GM12874 (cell line): ENCODE measurements at regions not wholly inside any gene's neighbourhood (a gene's known extent, or its start where the extent isn't known, plus 50 kb on each side); places are given as distances from the start of the nearest gene placed in this dataset.

ENCODE experiments used
- TF ChIP-seq, protein P1 (sequence below): IDR thresholded peaks from 2 replicates; pipeline ENCODE4 v1.5.1; 2011; ENCODE audit warnings: low read depth, mild to moderate bottlenecking, control low read depth, low read length, moderate library complexity; ENCODE audit not compliant: insufficient read depth

DNA sequence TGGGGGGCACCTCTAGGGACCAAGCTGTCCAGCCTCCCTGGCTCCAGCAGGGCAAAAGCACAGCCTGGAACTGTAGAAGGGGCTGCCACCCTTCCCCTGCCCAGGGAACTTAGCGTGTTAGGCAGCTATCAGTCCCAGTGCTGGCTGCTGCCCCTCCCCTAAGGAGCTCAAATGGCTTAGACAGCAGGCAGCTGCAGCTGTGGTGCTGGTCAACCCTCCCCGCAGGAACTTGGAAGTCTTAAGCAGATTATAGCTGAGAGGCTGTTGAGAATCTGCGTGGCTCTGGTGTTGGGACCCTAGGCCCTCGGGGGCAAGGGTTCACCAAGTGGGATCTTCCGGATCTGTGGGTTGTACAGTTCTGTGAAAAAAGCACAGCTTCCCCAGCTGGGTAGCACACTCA is 536.5 kb upstream of the CDH10 start:
- TF ChIP-seq, protein P1, sequence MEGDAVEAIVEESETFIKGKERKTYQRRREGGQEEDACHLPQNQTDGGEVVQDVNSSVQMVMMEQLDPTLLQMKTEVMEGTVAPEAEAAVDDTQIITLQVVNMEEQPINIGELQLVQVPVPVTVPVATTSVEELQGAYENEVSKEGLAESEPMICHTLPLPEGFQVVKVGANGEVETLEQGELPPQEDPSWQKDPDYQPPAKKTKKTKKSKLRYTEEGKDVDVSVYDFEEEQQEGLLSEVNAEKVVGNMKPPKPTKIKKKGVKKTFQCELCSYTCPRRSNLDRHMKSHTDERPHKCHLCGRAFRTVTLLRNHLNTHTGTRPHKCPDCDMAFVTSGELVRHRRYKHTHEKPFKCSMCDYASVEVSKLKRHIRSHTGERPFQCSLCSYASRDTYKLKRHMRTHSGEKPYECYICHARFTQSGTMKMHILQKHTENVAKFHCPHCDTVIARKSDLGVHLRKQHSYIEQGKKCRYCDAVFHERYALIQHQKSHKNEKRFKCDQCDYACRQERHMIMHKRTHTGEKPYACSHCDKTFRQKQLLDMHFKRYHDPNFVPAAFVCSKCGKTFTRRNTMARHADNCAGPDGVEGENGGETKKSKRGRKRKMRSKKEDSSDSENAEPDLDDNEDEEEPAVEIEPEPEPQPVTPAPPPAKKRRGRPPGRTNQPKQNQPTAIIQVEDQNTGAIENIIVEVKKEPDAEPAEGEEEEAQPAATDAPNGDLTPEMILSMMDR: no peak

DNA sequence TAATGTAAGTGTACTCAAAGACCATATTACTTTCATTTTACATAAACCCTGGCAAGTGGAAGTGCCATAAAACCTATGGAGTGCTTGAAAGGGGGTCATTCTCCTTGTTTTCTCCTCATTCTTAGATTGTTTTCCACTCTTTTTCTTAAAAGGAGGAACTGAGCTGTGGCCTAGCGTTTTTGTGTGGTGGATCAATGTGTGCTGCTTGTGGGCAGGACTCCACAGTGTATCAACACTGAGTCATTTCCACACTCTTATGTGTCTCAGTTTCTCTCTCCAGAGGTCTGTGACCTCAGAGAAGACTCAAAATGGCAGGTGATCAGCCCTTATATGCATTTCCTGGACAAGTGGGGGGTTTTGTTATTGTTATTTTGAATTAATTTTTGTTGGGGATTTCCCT is 516.1 kb upstream of the CDH10 start:
- TF ChIP-seq, protein P1: no peak

DNA sequence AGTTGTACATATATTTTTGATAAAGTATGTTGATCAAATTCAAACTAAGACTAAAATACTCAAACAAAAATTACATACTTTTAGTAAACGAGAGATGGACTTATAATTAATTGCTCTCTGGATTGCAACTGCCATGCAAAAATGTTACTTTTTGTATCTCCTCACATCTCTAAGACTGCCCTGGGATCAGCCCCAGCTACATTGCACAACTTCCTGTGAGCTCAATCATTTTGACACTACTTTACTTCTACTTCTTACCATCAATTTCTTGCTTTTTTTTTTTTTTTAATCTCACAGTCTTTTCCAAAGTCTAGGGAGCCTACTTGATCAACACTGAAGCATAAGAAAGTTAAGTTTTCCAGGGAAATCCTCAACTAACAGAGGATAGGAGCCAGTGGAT is 506.0 kb upstream of the CDH10 start:
- TF ChIP-seq, protein P1: no peak

DNA sequence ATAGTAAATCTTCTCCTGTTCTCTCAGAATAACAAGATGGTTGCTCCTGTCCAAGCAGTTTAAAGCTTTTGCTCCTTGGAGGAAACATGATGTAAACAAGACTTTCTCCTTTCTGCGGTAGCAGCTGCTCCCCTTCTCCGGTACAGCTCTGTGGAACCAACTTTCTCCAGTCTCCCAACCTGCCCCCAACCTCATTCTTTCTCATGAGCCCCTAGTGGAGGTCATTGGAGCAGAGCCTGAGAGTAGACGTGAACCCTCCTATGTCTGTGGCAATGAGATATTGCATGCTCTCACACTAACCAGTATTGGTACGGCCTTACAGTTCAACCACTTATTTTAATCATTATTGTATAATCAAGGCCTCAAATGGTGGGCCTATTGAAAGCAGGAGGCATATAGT is 483.8 kb upstream of the CDH10 start:
- TF ChIP-seq, protein P1: no peak

DNA sequence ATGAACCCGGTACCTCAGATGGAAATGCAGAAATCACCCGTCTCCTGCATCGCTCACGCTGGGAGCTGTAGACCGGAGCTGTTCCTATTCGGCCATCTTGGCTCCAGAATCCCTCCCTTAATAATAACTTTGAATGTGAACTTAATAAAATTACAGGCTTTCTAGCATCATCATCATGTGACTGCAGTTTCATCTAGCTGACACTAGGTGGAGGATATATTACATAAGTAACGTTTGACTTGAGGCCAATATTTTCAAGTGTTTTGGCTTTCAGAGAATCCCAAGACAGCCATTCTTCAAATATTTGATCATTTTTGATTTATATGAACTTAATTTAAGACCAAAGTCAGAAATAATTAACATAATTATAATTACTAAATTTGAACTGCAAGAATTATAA is 474.9 kb upstream of the CDH10 start:
- TF ChIP-seq, protein P1: no peak

DNA sequence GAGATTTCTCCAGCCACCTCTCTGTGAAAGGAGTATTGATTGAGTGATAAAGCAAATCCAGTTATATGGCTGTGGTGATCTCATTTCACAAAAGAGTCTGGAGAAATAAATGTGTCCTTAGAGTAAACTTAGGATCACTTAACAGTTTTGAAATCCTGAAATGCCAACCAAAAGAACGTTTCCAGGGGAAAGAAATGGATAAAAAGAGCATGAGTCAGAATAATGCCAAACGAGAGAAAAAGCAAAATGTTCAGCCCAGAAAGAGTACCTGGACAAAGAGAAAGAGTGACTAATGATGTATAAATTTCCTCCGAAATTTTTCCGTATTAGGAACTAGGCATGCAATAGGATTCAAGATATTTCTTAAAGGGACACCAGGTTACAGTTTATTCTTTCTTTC is 463.1 kb upstream of the CDH10 start:
- TF ChIP-seq, protein P1: no peak

DNA sequence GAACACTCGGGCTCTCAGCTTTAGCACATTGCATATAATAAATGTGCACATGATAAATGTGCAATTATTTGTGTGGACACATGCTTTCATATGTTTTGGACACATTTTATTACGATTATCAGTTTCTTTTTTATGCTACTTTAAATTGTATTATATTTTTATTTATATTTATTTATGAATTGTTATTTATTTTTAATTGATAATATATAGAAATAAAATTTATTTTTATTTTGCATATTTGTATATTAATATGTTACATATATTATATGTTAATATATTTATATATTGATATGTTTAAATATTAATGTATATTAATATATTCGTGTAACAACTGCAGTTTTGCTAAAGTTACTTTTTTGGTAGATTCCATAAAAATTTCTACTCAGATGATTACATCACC is 454.8 kb upstream of the CDH10 start:
- TF ChIP-seq, protein P1: no peak

DNA sequence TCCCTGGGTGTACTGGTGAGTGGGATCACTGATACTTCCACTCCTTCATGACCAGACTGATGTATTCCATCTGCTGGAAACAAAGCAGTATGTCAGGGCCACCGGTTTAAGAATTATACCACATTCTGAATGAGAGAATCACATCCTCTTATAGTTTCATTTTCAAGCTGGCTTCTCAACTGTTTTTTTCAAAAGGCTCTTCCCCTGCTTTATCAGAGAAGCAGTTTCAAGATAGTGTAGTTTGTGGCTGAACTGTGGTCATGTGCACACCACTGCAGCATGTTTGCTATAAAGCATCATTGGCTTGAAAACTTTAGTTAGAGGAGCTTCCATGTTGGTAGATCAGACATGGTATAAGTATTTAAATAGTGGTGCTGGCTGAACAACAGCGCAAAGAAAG is 450.5 kb upstream of the CDH10 start:
- TF ChIP-seq, protein P1: no peak
